ENCODE measurements at regions not wholly inside any gene's neighbourhood (a gene's known extent, or its start where the extent isn't known, plus 50 kb on each side); places are given as distances from the start of the nearest gene placed in this dataset.
"Not testable (repeated sequence)": the region's sequence is repeated elsewhere in the genome, so short reads cannot be mapped to it uniquely, and the experiment has no call there.

DNA sequence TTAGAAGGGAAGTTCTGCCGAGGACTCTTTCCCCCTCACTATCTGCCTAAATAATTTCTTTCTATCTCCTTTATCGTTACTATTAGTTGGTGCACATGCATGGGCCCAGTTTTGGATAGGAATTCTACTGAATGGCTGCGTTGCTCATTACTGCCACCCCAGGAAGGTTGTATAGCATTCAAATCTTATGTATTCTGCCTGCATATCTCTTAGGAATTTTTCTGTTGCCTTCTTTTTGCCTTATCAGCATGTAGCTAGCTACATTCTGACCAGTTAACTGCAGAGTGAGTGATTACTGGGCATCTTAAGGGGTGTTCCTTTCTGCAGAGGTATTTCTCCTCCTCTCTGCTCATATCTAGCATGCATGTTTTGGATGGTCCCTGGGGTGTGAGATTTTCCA, 239.6 kb downstream of the TDRD15 start:
- TF ChIP-seq CTCF (IDR thresholded peaks at IDR 0.05; ENCODE audit: low read depth, low read length) = no peak
- DNase-seq (ENCODE audit: extremely low read depth, low read depth) = no peak

- TF ChIP-seq CTCF (IDR thresholded peaks at IDR 0.05; ENCODE audit: low read depth, low read length) = no peak
- no peak for DNase-seq (ENCODE audit: extremely low read depth, low read depth)
Measured at GRCh38 chr2:21367421-21367820, 243.7 kb downstream of the TDRD15 start.

GRCh38 chr2:21369787-21370186, 246.0 kb downstream of the TDRD15 start:
- no peak for DNase-seq (ENCODE audit: extremely low read depth, low read depth)
- TF ChIP-seq CTCF (IDR thresholded peaks at IDR 0.05; ENCODE audit: low read depth, low read length) = no peak

- no peak for DNase-seq (ENCODE audit: extremely low read depth, low read depth)
- TF ChIP-seq CTCF (IDR thresholded peaks at IDR 0.05; ENCODE audit: low read depth, low read length) = no peak
Measured at GRCh38 chr2:21371499-21372003, 247.8 kb downstream of the TDRD15 start.

- no peak for DNase-seq (ENCODE audit: extremely low read depth, low read depth)
- TF ChIP-seq CTCF (IDR thresholded peaks at IDR 0.05; ENCODE audit: low read depth, low read length) = no peak
Measured at GRCh38 chr2:21372654-21373053, 248.9 kb downstream of the TDRD15 start.

DNA sequence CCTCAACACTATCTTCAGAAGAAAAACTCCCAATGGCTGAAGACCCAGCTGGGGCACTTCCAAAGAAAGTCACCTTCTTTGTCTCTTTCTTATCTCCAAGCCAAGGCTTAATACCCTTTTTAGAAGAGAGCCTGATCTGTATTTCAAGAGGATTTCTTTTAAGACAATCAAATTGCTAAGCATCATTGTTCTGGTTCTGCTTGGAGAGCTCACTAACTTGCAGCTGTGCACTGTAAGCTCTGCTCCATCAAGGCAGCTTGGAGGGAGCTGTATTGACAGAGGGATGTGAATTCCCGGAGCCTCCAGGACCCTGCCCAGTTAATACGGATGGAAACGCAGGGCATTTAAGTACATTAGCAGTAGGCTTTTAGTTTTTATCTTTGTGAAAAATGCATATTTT, 253.1 kb downstream of the TDRD15 start:
- DNase-seq (ENCODE audit: extremely low read depth, low read depth) = no peak
- no peak for TF ChIP-seq CTCF (IDR thresholded peaks at IDR 0.05; ENCODE audit: low read depth, low read length)

- DNase-seq (ENCODE audit: extremely low read depth, low read depth) = no peak
- no peak for TF ChIP-seq CTCF (IDR thresholded peaks at IDR 0.05; ENCODE audit: low read depth, low read length)
Measured at GRCh38 chr2:21379140-21379539, 255.4 kb downstream of the TDRD15 start.

- DNase-seq (ENCODE audit: extremely low read depth, low read depth) = not testable (repeated sequence)
Measured at GRCh38 chr2:21379668-21380067, 255.9 kb downstream of the TDRD15 start.
